A549 (cell line): ENCODE measurements at regions not wholly inside any gene's neighbourhood (a gene's known extent, or its start where the extent isn't known, plus 50 kb on each side); places are given as distances from the start of the nearest gene placed in this dataset.

Source experiments
- CTCF ChIP-seq: fragments of >200 bp; sonication (Bioruptor Twin); formaldehyde crosslinking; IDR thresholded peaks from 3 replicates; pipeline ENCODE4 v1.5.1; 2016
- HOXA7 ChIP-seq: fragments of 250-450 bp; sonication (Bioruptor Pico); IDR thresholded peaks from 2 replicates; pipeline ENCODE4 v1.5.0; 2020; ENCODE audit warnings: mild to moderate bottlenecking, moderate library complexity

GRCh38 chr5:97408331-97408730 lies 225.3 kb upstream of the RIOK2 start:
- no peak for TF ChIP-seq CTCF
- TF ChIP-seq HOXA7 (CRISPR knock-in tag), result no peak
